ENCODE measurements at regions not wholly inside any gene's neighbourhood (a gene's known extent, or its start where the extent isn't known, plus 50 kb on each side); places are given as distances from the start of the nearest gene placed in this dataset.
"Not testable (repeated sequence)": the region's sequence is repeated elsewhere in the genome, so short reads cannot be mapped to it uniquely, and the experiment has no call there.

GRCh38 chr6:81875782-81876293 lies 123.4 kb upstream of the TENT5A start:
- TF ChIP-seq CTCF (IDR thresholded peaks at IDR 0.05; ENCODE audit: unreplicated experiment), result no peak
- H3K36me3 Mint-ChIP-seq, result peaks cover 16% of the 10 kb centered on the region
- no peak overlapping the region for H3K4me3 Mint-ChIP-seq
- H3K4me1 Mint-ChIP-seq, result peaks cover 3% of the 10 kb centered on the region
- no peaks in the 10 kb centered on the region for H3K27me3 Mint-ChIP-seq (ENCODE audit: low read depth)
- H3K27ac Mint-ChIP-seq, result no peak overlapping the region
- DNase-seq (ENCODE audit: low spot score in 2 of 2, unreplicated experiment in 2 of 2), result no peak
- H3K9me3 Mint-ChIP-seq, result peaks cover 37% of the 10 kb centered on the region

- DNase-seq (ENCODE audit: low spot score in 2 of 2, unreplicated experiment in 2 of 2), result not testable (repeated sequence)
- peaks cover 16% of the 10 kb centered on the region for H3K36me3 Mint-ChIP-seq
- H3K9me3 Mint-ChIP-seq, result peaks cover 39% of the 10 kb centered on the region
Measured at GRCh38 chr6:81869749-81870508, 117.4 kb upstream of the TENT5A start.

GRCh38 chr6:81865712-81866111 lies 113.2 kb upstream of the TENT5A start:
- no peak for DNase-seq (ENCODE audit: low spot score in 2 of 2, unreplicated experiment in 2 of 2)
- H3K27me3 Mint-ChIP-seq (ENCODE audit: low read depth), result no peaks in the 10 kb centered on the region
- H3K4me1 Mint-ChIP-seq, result peaks cover 13% of the 10 kb centered on the region
- no peaks in the 10 kb centered on the region for H3K36me3 Mint-ChIP-seq
- TF ChIP-seq CTCF (IDR thresholded peaks at IDR 0.05; ENCODE audit: unreplicated experiment), result no peak
- H3K4me3 Mint-ChIP-seq, result no peak overlapping the region
- H3K9me3 Mint-ChIP-seq, result peaks cover 1% of the 10 kb centered on the region
- no peak overlapping the region for H3K27ac Mint-ChIP-seq

More at GRCh38 chr6:81869749-81870508, 117.4 kb upstream of the TENT5A start:
- H3K4me3 Mint-ChIP-seq; H3K4me1 Mint-ChIP-seq; H3K27ac Mint-ChIP-seq; H3K27me3 Mint-ChIP-seq (ENCODE audit: low read depth): not testable (repeated sequence)

GRCh38 chr6:81864124-81864523 lies 111.6 kb upstream of the TENT5A start:
- DNase-seq (ENCODE audit: low spot score in 2 of 2, unreplicated experiment in 2 of 2), result no peak
- Mint-ChIP-seq H3K27ac (no peak overlapping the region), H3K4me3 (no peak overlapping the region), H3K36me3 (no peaks in the 10 kb centered on the region), H3K27me3 (ENCODE audit: low read depth) (no peaks in the 10 kb centered on the region), H3K4me1 (peaks cover 13% of the 10 kb centered on the region), H3K9me3 (no peaks in the 10 kb centered on the region)
- no peak for TF ChIP-seq CTCF (IDR thresholded peaks at IDR 0.05; ENCODE audit: unreplicated experiment)

- Mint-ChIP-seq H3K27ac (peak overlapping the region; percentile 60), H3K4me3 (no peak overlapping the region), H3K36me3 (no peaks in the 10 kb centered on the region), H3K4me1 (peaks cover 16% of the 10 kb centered on the region), H3K27me3 (ENCODE audit: low read depth) (no peaks in the 10 kb centered on the region), H3K9me3 (no peaks in the 10 kb centered on the region)
- no peak for TF ChIP-seq CTCF (IDR thresholded peaks at IDR 0.05; ENCODE audit: unreplicated experiment)
- no peak for DNase-seq (ENCODE audit: low spot score in 2 of 2, unreplicated experiment in 2 of 2)
Measured at GRCh38 chr6:81863123-81863522, 110.6 kb upstream of the TENT5A start.

- DNase-seq (ENCODE audit: low spot score in 2 of 2, unreplicated experiment in 2 of 2), result no peak
- no peak for TF ChIP-seq CTCF (IDR thresholded peaks at IDR 0.05; ENCODE audit: unreplicated experiment)
- H3K36me3 Mint-ChIP-seq, result no peaks in the 10 kb centered on the region
- no peaks in the 10 kb centered on the region for H3K9me3 Mint-ChIP-seq
- H3K27me3 Mint-ChIP-seq (ENCODE audit: low read depth), result no peaks in the 10 kb centered on the region
- peaks cover 21% of the 10 kb centered on the region for H3K4me1 Mint-ChIP-seq
- no peak overlapping the region for H3K27ac Mint-ChIP-seq
- H3K4me3 Mint-ChIP-seq, result no peak overlapping the region
Measured at GRCh38 chr6:81861281-81861680, 108.8 kb upstream of the TENT5A start.

Data from mesothelial cell of epicardium (in vitro differentiated cells).